ENCODE measurements at regions not wholly inside any gene's neighbourhood (a gene's known extent, or its start where the extent isn't known, plus 50 kb on each side); places are given as distances from the start of the nearest gene placed in this dataset.

DNA sequence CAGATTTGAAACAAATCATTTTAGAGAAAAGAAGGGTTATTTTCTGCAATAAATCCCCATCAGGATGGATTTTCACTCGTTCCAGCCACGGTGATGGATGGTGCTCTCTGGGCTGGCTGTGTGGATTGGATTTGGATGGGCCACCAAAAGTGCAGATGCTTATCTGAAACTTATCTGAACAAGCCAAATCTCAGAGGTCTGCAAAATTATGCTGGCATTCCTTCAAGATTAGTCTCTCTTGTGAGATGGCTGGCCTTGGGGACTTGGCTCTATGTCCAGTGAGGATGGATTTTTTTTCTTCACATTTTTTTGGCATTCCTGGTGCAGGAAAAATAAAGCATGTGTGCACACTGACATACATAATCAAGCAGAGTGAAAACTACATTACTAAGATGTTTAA, 341.9 kb downstream of the GXYLT1 start:
- TF ChIP-seq CREB1 (IDR thresholded peaks at IDR 0.05; ENCODE audit: low read depth) (no peak), RAD21 (IDR thresholded peaks at IDR 0.05; ENCODE audit: low read depth) (no peak), EGR1 (IDR thresholded peaks at IDR 0.05) (no peak), TAF1 (IDR thresholded peaks at IDR 0.05; ENCODE audit: low read depth) (no peak), YY1 (IDR thresholded peaks at IDR 0.05; ENCODE audit: low read depth) (no peak), EP300 (IDR thresholded peaks at IDR 0.05; ENCODE audit: borderline replicate concordance) (no peak), ZBTB7A (IDR thresholded peaks at IDR 0.05; ENCODE audit: low read depth) (no peak), CEBPB (IDR thresholded peaks at IDR 0.05) (no peak), TCF12 (IDR thresholded peaks at IDR 0.05; ENCODE audit: low read depth) (no peak), NFIC (IDR thresholded peaks at IDR 0.05) (no peak), TEAD4 (IDR thresholded peaks at IDR 0.05) (no peak), FOXM1 (IDR thresholded peaks at IDR 0.05; ENCODE audit: borderline replicate concordance, low read depth) (no peak)
- TF ChIP-seq, protein P1, sequence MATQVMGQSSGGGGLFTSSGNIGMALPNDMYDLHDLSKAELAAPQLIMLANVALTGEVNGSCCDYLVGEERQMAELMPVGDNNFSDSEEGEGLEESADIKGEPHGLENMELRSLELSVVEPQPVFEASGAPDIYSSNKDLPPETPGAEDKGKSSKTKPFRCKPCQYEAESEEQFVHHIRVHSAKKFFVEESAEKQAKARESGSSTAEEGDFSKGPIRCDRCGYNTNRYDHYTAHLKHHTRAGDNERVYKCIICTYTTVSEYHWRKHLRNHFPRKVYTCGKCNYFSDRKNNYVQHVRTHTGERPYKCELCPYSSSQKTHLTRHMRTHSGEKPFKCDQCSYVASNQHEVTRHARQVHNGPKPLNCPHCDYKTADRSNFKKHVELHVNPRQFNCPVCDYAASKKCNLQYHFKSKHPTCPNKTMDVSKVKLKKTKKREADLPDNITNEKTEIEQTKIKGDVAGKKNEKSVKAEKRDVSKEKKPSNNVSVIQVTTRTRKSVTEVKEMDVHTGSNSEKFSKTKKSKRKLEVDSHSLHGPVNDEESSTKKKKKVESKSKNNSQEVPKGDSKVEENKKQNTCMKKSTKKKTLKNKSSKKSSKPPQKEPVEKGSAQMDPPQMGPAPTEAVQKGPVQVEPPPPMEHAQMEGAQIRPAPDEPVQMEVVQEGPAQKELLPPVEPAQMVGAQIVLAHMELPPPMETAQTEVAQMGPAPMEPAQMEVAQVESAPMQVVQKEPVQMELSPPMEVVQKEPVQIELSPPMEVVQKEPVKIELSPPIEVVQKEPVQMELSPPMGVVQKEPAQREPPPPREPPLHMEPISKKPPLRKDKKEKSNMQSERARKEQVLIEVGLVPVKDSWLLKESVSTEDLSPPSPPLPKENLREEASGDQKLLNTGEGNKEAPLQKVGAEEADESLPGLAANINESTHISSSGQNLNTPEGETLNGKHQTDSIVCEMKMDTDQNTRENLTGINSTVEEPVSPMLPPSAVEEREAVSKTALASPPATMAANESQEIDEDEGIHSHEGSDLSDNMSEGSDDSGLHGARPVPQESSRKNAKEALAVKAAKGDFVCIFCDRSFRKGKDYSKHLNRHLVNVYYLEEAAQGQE (IDR thresholded peaks at IDR 0.05; ENCODE audit: low read depth): no peak
- TF ChIP-seq, protein P2, sequence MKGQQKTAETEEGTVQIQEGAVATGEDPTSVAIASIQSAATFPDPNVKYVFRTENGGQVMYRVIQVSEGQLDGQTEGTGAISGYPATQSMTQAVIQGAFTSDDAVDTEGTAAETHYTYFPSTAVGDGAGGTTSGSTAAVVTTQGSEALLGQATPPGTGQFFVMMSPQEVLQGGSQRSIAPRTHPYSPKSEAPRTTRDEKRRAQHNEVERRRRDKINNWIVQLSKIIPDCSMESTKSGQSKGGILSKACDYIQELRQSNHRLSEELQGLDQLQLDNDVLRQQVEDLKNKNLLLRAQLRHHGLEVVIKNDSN (IDR thresholded peaks at IDR 0.05): no peak
- TF ChIP-seq, protein P3, sequence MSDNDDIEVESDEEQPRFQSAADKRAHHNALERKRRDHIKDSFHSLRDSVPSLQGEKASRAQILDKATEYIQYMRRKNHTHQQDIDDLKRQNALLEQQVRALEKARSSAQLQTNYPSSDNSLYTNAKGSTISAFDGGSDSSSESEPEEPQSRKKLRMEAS (IDR thresholded peaks at IDR 0.05): no peak

DNA sequence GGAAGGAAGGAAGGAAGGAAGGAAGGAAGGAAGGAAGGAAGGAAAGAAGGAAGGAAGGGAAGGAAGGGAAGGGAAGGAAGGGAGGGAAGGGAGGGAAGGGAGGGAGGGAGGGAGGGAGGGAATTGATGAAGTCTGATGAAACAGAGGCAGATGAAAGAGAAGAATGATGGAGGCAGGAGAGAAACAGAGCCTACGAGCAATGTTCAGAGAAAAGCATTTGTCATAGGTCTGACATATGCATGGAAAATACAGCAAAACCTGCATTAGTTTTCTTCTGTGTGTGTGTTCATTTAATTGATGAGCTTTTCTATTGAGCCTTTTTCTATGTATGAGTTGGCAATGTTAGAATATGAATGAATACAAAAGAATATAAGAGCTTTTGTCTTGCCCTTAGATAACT, 343.4 kb downstream of the GXYLT1 start:
- TF ChIP-seq CREB1 (IDR thresholded peaks at IDR 0.05; ENCODE audit: low read depth) (no peak), CEBPB (IDR thresholded peaks at IDR 0.05) (no peak), YY1 (IDR thresholded peaks at IDR 0.05; ENCODE audit: low read depth) (no peak), TCF12 (IDR thresholded peaks at IDR 0.05; ENCODE audit: low read depth) (no peak), TEAD4 (IDR thresholded peaks at IDR 0.05) (no peak), ZBTB7A (IDR thresholded peaks at IDR 0.05; ENCODE audit: low read depth) (no peak), EGR1 (IDR thresholded peaks at IDR 0.05) (no peak), NFIC (IDR thresholded peaks at IDR 0.05) (no peak), FOXM1 (IDR thresholded peaks at IDR 0.05; ENCODE audit: borderline replicate concordance, low read depth) (no peak), EP300 (IDR thresholded peaks at IDR 0.05; ENCODE audit: borderline replicate concordance) (no peak), RAD21 (IDR thresholded peaks at IDR 0.05; ENCODE audit: low read depth) (no peak), TAF1 (IDR thresholded peaks at IDR 0.05; ENCODE audit: low read depth) (no peak)
- TF ChIP-seq, protein P3 (IDR thresholded peaks at IDR 0.05): no peak
- TF ChIP-seq, protein P1 (IDR thresholded peaks at IDR 0.05; ENCODE audit: low read depth): no peak
- TF ChIP-seq, protein P2 (IDR thresholded peaks at IDR 0.05): no peak

DNA sequence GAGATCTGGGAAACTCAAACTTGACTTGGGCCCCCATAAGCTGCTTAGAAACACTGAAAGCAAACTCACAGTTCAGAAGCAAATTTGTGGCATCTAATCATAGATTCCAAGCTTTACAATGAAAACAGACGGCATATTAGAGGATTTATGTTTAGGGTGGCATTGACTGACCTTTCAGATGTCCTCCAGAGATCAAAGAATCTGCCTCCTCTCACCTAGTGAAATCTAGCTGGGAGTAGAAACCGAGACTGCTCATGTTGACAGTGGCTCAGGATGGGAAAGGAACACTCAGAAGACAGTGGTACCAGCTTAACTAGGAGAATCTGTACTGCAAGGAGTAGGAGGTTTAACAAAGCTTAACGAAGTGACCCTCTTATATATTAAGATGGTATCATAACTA, 345.0 kb downstream of the GXYLT1 start:
- no peak for TF ChIP-seq EP300 (IDR thresholded peaks at IDR 0.05; ENCODE audit: borderline replicate concordance)
- no peak for TF ChIP-seq EGR1 (IDR thresholded peaks at IDR 0.05)
- TF ChIP-seq YY1 (IDR thresholded peaks at IDR 0.05; ENCODE audit: low read depth): no peak
- no peak for TF ChIP-seq TEAD4 (IDR thresholded peaks at IDR 0.05)
- TF ChIP-seq, protein P3 (IDR thresholded peaks at IDR 0.05): no peak
- TF ChIP-seq CREB1 (IDR thresholded peaks at IDR 0.05; ENCODE audit: low read depth): no peak
- no peak for TF ChIP-seq TAF1 (IDR thresholded peaks at IDR 0.05; ENCODE audit: low read depth)
- no peak for TF ChIP-seq NFIC (IDR thresholded peaks at IDR 0.05)
- TF ChIP-seq CEBPB (IDR thresholded peaks at IDR 0.05): no peak

DNA sequence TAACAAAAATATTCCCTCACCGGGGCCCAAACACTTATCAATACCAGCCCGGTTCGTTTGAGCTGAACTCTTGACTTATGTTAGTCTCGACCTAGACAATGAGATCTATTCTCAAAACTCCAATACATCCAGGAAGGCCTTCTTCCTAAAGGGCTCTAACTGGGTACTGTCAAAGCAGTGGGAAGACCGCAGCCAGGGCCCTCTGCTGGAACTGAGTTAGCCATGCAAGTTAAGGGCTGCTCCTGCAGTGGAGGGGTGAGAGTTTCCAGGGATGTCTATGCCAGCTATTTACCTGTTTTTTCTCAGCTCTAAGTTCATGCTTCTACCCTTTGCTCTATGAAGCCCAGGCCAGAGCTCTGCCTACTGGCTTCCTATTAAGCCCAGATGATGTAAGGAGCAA, 348.8 kb downstream of the GXYLT1 start:
- TF ChIP-seq, protein P2 (IDR thresholded peaks at IDR 0.05): no peak
- peak; percentile 41 for TF ChIP-seq RAD21 (IDR thresholded peaks at IDR 0.05; ENCODE audit: low read depth)

DNA sequence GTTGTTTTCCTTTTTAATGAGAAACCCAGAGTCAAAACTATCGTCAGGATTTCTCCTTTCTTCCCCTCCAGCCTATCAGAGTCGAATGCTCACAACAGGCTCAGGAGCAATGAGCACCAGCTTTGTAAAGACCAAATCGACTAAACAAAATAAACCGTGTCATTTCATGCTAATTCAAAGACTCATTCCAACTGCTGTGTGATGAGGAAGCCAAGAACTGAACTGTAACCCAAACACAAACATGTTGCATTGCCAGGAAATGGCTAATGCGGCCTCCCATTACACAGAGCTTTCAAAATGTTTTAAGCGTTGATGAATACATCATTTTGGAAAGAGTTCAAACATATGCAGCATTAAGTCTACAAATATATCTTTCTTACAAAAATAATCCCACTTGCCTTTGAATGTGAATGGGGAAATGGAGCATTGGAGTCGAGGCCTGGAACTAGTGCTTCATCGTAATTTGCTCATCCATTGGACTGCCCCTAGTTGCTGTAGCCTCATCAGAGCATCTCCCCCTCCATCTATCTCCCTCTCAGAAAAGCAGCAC, 349.5 kb downstream of the GXYLT1 start:
- TF ChIP-seq CEBPB (IDR thresholded peaks at IDR 0.05): no peak
- TF ChIP-seq, protein P2 (IDR thresholded peaks at IDR 0.05): no peak
- TF ChIP-seq NFIC (IDR thresholded peaks at IDR 0.05): no peak
- TF ChIP-seq, protein P3 (IDR thresholded peaks at IDR 0.05): no peak
- TF ChIP-seq CREB1 (IDR thresholded peaks at IDR 0.05; ENCODE audit: low read depth): no peak
- no peak for TF ChIP-seq EGR1 (IDR thresholded peaks at IDR 0.05)
- TF ChIP-seq, protein P1 (IDR thresholded peaks at IDR 0.05; ENCODE audit: low read depth): no peak
- no peak for TF ChIP-seq ZBTB7A (IDR thresholded peaks at IDR 0.05; ENCODE audit: low read depth)
- no peak for TF ChIP-seq TCF12 (IDR thresholded peaks at IDR 0.05; ENCODE audit: low read depth)
- no peak for TF ChIP-seq TEAD4 (IDR thresholded peaks at IDR 0.05)
- TF ChIP-seq TAF1 (IDR thresholded peaks at IDR 0.05; ENCODE audit: low read depth): no peak
- no peak for TF ChIP-seq RAD21 (IDR thresholded peaks at IDR 0.05; ENCODE audit: low read depth)
- TF ChIP-seq EP300 (IDR thresholded peaks at IDR 0.05; ENCODE audit: borderline replicate concordance): no peak
- TF ChIP-seq YY1 (IDR thresholded peaks at IDR 0.05; ENCODE audit: low read depth): no peak
- no peak for TF ChIP-seq FOXM1 (IDR thresholded peaks at IDR 0.05; ENCODE audit: borderline replicate concordance, low read depth)

Measured in Ishikawa (cell line).